Mesenchymal stem cell (in vitro differentiated cells and primary cell): ENCODE measurements at regions not wholly inside any gene's neighbourhood (a gene's known extent, or its start where the extent isn't known, plus 50 kb on each side); places are given as distances from the start of the nearest gene placed in this dataset.
"Not testable (repeated sequence)": the region's sequence is repeated elsewhere in the genome, so short reads cannot be mapped to it uniquely, and the experiment has no call there.

Source experiments
- DNase-seq: peaks from one replicate; pipeline ENCODE4 v3.0.0-alpha.2; 2013
- H2AFZ ChIP-seq: one replicate; pipeline ENCODE4 v1.6.1; 2013; ENCODE audit warnings: low read depth, mild to moderate bottlenecking, control low read depth, inconsistent platforms, low read length, moderate library complexity
- H2AK5ac ChIP-seq: 2 replicates; pipeline ENCODE4 v1.6.1; 2013; ENCODE audit warnings: low read length, moderate library complexity, mild to moderate bottlenecking, inconsistent platforms; ENCODE audit not compliant: severe bottlenecking
- H2BK120ac ChIP-seq: one replicate; pipeline ENCODE4 v1.6.1; 2013; ENCODE audit warnings: low read depth, mild to moderate bottlenecking, inconsistent platforms, low read length, moderate library complexity
- H2BK12ac ChIP-seq, 2 experiments: one replicate each; pipeline ENCODE4 v1.6.1; 2013; ENCODE audit warnings: inconsistent platforms in 2 of 2, low read length in 2 of 2, mild to moderate bottlenecking in 2 of 2, moderate library complexity in 2 of 2, control low read depth in 1 of 2
- H2BK15ac ChIP-seq: one replicate; pipeline ENCODE4 v1.6.1; 2013; ENCODE audit warnings: mild to moderate bottlenecking, low read depth, inconsistent platforms; ENCODE audit not compliant: poor library complexity, severe bottlenecking
- H2BK5ac ChIP-seq: 2 replicates; pipeline ENCODE4 v1.6.1; 2013; ENCODE audit warnings: low read depth, mild to moderate bottlenecking, low read length, control low read depth, inconsistent platforms; ENCODE audit not compliant: poor library complexity, severe bottlenecking
- H3K14ac ChIP-seq, 2 experiments: one replicate each; pipeline ENCODE4 v1.6.1; 2013; ENCODE audit warnings: inconsistent platforms in 2 of 2, low read length in 2 of 2, control low read depth in 1 of 2, mild to moderate bottlenecking in 1 of 2, moderate library complexity in 1 of 2
- H3K18ac ChIP-seq, 2 experiments: one replicate each; pipeline ENCODE4 v1.6.1; 2013; ENCODE audit warnings: inconsistent platforms in 2 of 2, low read length in 2 of 2, control low read depth in 1 of 2, low read depth in 1 of 2, mild to moderate bottlenecking in 1 of 2
- H3K23ac ChIP-seq, 2 experiments: one replicate each; pipeline ENCODE4 v1.6.1; 2013; ENCODE audit warnings: inconsistent platforms in 2 of 2, low read length in 2 of 2, mild to moderate bottlenecking in 2 of 2, moderate library complexity in 2 of 2, control low read depth in 1 of 2
- H3K27ac ChIP-seq: 2 replicates; pipeline ENCODE4 v1.5.1; 2013; ENCODE audit warnings: mild to moderate bottlenecking, moderate library complexity, low read length, control low read depth, inconsistent platforms; ENCODE audit not compliant: poor library complexity, severe bottlenecking
- H3K27me3 ChIP-seq, 2 experiments: 2 replicates each; pipeline versions ENCODE4 v1.6.1 to v1.7.0; 2013; ENCODE audit warnings: low read length in 2 of 2, mild to moderate bottlenecking in 2 of 2, moderate library complexity in 2 of 2, control low read depth in 1 of 2, inconsistent platforms in 1 of 2; ENCODE audit not compliant: control insufficient read depth in 1 of 2, insufficient read depth in 1 of 2
- H3K36me3 ChIP-seq, 2 experiments: 2 replicates each; pipeline versions ENCODE4 v1.6.1 to v1.7.0; 2013; ENCODE audit warnings: low read length in 2 of 2, control low read depth in 1 of 2, inconsistent platforms in 1 of 2, low read depth in 1 of 2, mild to moderate bottlenecking in 1 of 2; ENCODE audit not compliant: insufficient read depth in 2 of 2, control insufficient read depth in 1 of 2
- H3K4ac ChIP-seq, 2 experiments: one replicate each; pipeline ENCODE4 v1.6.1; 2013; ENCODE audit warnings: inconsistent platforms in 2 of 2, low read length in 2 of 2, mild to moderate bottlenecking in 2 of 2, moderate library complexity in 2 of 2, control low read depth in 1 of 2, low read depth in 1 of 2
- H3K4me1 ChIP-seq: 2 replicates; pipeline ENCODE4 v1.6.1; 2013; ENCODE audit warnings: low read depth, low read length, control low read depth; ENCODE audit not compliant: control insufficient read depth, insufficient read depth
- H3K4me2 ChIP-seq: 2 replicates; pipeline ENCODE4 v1.6.1; 2013; ENCODE audit warnings: low read length, mild to moderate bottlenecking, inconsistent platforms; ENCODE audit not compliant: poor library complexity, severe bottlenecking
- H3K4me3 ChIP-seq, 2 experiments: 2 replicates each; pipeline versions ENCODE4 v1.5.1 to v1.7.0; 2013; ENCODE audit warnings: low read length in 2 of 2, mild to moderate bottlenecking in 2 of 2, control low read depth in 1 of 2, low read depth in 1 of 2; ENCODE audit not compliant: insufficient read depth in 1 of 2
- H3K79me1 ChIP-seq: replicated peaks from 2 replicates; pipeline ENCODE4 v1.6.1; 2013; ENCODE audit warnings: mild to moderate bottlenecking, control low read depth, low read length, inconsistent platforms; ENCODE audit not compliant: poor library complexity, severe bottlenecking
- H3K9ac ChIP-seq: 2 replicates; pipeline ENCODE4 v1.7.0; 2013; ENCODE audit warnings: mild to moderate bottlenecking, low read length, moderate library complexity
- H3K9me3 ChIP-seq: 2 replicates; pipeline ENCODE4 v1.7.0; 2013; ENCODE audit warnings: mild to moderate bottlenecking, low read length; ENCODE audit not compliant: control insufficient read depth
- H4K8ac ChIP-seq: one replicate; pipeline ENCODE4 v1.6.1; 2013; ENCODE audit warnings: inconsistent platforms, mild to moderate bottlenecking, low read length, moderate library complexity
- H4K91ac ChIP-seq: one replicate; pipeline ENCODE4 v1.6.1; 2013; ENCODE audit warnings: mild to moderate bottlenecking, low read length, inconsistent platforms
- WGBS: methylation state at CpG from one replicate; pipeline ENCODE4 v1.1.7; 2013; ENCODE audit warnings: mixed read lengths; 5-methylcytosine and 5-hydroxymethylcytosine counted together

DNA sequence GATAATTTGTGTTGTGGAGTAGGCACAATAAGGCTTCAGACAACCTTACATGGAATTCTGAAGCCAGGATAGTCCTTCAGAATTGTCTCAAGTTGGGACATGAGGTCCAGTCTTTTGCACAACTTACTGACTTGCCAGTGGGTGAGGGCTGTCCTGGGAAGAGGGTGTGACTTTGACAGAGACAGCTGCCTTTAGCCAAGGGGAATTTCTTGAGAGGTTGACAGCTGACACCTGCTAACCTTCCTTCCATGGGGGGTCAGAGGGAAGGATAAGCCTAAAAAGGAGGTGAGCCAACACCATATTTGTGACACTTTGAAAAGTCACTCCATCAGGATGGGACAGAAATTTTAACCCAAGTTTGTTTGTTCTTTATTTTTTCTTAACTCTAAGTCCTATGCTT is 907.8 kb upstream of the CRIM1 start:
- no peak for DNase-seq
- Histone ChIP-seq H3K4me2 (no peak overlapping the region), H3K27me3 (no peaks in the 10 kb centered on the region), H3K23ac (no peak overlapping the region), H3K9me3 (no peaks in the 10 kb centered on the region), H2BK15ac (no peak overlapping the region), H3K14ac (no peak overlapping the region), H2AK5ac (no peak overlapping the region), H4K91ac (no peak overlapping the region), H2BK12ac (no peak overlapping the region), H3K9ac (no peak overlapping the region), H2BK120ac (no peak overlapping the region), H3K4ac (no peak overlapping the region), H3K4me3 (no peak overlapping the region), H2BK5ac (no peak overlapping the region), H2AFZ (no peak overlapping the region), H3K36me3 (no peaks in the 10 kb centered on the region), H3K79me1 (no peaks in the 10 kb centered on the region), H3K4me1 (no peaks in the 10 kb centered on the region), H4K8ac (no peak overlapping the region), H3K27ac (no peak overlapping the region), H3K18ac (peak overlapping the region in 1 of 2 experiments; percentile 28)

DNA sequence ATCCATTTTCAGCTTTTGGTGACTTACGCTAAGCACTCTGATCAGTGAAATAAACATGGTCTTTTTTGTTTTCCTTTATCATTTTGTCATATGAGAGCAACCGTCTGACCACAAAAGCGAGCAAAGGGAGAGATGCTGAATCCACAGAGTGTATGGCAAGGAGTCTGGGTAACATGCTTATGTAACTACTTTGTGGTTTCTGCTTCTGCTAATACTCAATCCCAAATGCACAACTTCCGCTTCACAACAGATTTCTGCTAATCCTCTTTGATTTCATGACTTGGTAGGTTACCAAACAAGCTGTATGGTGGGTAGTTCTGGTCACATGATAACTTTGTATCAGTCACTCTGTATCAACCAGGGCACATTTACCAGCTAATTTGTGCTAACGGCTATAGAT is 908.4 kb upstream of the CRIM1 start:
- Histone ChIP-seq H2AK5ac (no peak overlapping the region), H3K4ac (no peak overlapping the region), H3K14ac (no peak overlapping the region), H4K91ac (no peak overlapping the region), H3K23ac (no peak overlapping the region), H2BK12ac (no peak overlapping the region), H2AFZ (no peak overlapping the region), H2BK15ac (no peak overlapping the region), H3K79me1 (no peaks in the 10 kb centered on the region), H3K9ac (no peak overlapping the region), H3K9me3 (no peaks in the 10 kb centered on the region), H2BK5ac (no peak overlapping the region), H4K8ac (no peak overlapping the region), H3K4me1 (no peaks in the 10 kb centered on the region), H3K27ac (no peak overlapping the region), H2BK120ac (no peak overlapping the region), H3K27me3 (no peaks in the 10 kb centered on the region), H3K18ac (no peak overlapping the region), H3K36me3 (no peaks in the 10 kb centered on the region), H3K4me2 (no peak overlapping the region), H3K4me3 (no peak overlapping the region)
- DNase-seq = peak; percentile 50
- WGBS = 80% methylated on average over 5 of the region's 5 CpGs

DNA sequence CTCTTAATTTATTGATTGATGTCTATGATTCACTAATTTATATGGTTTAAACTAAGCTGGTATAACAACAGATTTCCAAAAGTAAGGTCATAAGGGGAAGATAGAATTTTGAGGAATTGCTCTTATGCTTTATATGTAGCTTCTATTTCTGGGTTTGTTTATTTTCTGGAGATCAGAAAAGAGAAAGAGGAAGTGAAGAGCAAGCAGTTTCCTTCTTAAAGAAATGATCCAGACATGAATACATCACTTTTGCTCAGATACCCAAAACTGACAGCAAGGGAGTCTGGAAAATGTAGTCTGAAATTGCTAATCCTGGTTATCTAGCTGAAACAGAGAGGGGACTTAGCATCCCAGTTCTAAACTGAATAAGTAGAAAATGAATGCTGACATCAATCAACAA is 912.5 kb upstream of the CRIM1 start:
- DNase-seq = peak; percentile 12
- Histone ChIP-seq H3K27ac (no peak overlapping the region), H2BK120ac (no peak overlapping the region), H3K4me1 (no peaks in the 10 kb centered on the region), H3K18ac (no peak overlapping the region), H3K14ac (no peak overlapping the region), H3K4me3 (no peak overlapping the region), H4K91ac (no peak overlapping the region), H3K36me3 (no peaks in the 10 kb centered on the region), H4K8ac (no peak overlapping the region), H2AFZ (no peak overlapping the region), H3K9ac (no peak overlapping the region), H2AK5ac (no peak overlapping the region), H2BK12ac (no peak overlapping the region), H3K4ac (no peak overlapping the region), H2BK5ac (no peak overlapping the region), H3K4me2 (no peak overlapping the region), H3K27me3 (no peaks in the 10 kb centered on the region), H3K79me1 (no peaks in the 10 kb centered on the region), H3K9me3 (no peaks in the 10 kb centered on the region), H2BK15ac (no peak overlapping the region), H3K23ac (no peak overlapping the region)

DNA sequence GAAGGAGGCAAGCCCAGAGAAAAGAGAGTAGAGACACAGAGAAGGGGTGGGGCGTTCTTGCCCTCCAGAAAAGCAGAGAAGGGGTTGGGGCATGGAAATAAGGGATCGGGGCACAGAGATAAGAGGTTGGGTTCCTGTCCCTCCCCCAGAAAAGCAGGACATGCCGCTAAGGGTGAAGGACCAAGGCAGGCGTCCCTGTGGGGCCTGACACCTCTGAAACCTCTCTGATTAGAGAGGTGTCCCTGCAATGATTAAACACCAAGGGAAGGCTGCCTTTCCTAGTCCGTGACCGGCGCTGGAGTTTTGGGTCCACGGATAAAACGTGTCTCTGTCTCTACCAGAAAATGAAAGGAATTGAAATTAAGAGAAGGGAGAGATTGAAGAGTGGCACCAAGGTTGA is 914.0 kb upstream of the CRIM1 start:
- H3K36me3 ChIP-seq, H3K4me2 ChIP-seq, DNase-seq, H4K8ac ChIP-seq, H2BK15ac ChIP-seq, H2AK5ac ChIP-seq, H2BK120ac ChIP-seq, H2BK5ac ChIP-seq, H2AFZ ChIP-seq, H3K4me1 ChIP-seq, H3K27ac ChIP-seq, H3K9me3 ChIP-seq, H3K9ac ChIP-seq, H3K4me3 ChIP-seq, H3K23ac ChIP-seq, H2BK12ac ChIP-seq, H3K79me1 ChIP-seq, H3K4ac ChIP-seq, H3K27me3 ChIP-seq, H3K14ac ChIP-seq, H3K18ac ChIP-seq, H4K91ac ChIP-seq: not testable (repeated sequence)
- whole genome bisulfite sequencing = 70% methylated on average over 9 of the region's 9 CpGs
